ENCODE measurements at regions not wholly inside any gene's neighbourhood (a gene's known extent, or its start where the extent isn't known, plus 50 kb on each side); places are given as distances from the start of the nearest gene placed in this dataset.

DNA sequence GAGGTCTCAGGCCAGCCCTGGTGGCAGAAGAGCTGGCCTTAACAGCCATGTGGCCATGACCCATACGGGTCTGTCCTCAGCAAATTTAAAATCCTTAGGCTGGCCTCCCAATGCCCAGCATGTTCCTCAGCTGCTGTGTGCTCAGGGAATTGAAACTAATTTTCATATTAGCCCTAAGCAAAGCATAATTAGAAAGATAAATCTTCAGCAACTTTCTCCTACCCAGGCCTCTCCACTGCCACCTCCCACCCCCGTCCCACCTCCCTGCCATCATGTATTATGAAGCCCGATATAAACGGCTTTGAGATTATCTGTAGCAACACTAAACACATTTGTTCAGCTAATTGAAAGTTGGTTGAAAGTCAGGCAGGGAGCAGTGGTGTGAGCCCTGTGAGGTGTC, 178.8 kb upstream of the NTM start:
- DNase-seq, result no peak

DNA sequence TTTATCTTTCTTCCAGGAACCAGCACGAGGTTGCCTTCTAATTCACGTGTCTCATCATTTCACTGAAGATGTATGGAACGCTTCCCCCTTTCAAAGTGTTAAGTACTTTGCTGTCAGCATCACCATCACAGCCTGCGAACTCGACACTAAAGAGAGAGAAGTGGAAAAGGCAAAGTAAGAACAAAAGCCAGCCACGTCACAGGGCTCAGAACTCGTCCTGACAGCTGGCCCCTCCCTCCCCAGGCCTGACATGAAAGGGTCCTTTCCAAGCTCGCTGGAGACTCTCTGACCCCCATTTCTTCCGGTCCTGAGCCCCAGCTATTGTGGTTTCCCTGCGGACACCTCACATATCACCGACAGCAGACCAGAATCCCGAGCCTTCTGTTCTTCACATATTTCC, 177.8 kb upstream of the NTM start:
- no peak for DNase-seq

DNA sequence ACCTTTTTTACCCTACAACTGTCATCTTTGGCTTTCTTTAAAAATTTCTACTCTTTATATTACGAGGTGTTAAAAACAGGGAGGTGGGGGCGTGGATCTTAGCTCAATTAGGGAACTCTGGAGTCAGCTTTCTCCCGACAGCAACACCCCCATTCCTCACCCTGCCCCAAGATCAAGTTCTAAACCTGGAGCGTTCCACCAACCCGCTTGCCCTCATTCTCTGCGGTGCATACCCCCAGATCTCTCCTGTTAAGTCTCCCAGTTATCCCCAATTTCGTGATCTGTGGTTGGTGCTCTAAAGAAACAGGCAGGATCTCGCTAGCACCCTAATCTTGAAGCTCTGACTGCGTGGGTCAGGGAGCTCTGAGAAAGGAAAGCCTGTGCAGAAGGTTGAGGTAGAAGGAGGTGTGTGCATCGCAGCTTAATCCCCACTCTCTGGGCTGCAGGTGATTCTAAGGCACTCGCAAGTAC, 177.3 kb upstream of the NTM start:
- DNase-seq, result no peak

DNA sequence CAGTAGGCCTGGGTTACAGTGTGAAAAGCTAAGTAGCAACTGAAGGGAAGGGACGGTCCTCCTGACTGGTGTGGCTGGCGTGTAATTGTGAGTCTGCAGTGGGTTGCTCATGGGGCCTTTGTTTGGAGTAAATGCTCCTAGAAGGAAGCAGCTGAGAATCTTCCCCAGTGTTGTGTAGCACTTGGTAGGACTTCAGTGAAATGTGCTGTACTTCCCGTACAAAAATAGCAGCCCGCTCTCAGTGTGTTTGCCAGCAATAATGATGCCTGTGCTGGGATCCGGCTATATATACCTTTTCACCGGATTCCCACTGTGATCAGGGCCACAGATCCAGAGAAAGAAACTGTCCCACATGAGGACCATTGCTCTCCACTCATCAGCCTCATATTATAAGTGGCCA, 175.7 kb upstream of the NTM start:
- no peak for DNase-seq

DNA sequence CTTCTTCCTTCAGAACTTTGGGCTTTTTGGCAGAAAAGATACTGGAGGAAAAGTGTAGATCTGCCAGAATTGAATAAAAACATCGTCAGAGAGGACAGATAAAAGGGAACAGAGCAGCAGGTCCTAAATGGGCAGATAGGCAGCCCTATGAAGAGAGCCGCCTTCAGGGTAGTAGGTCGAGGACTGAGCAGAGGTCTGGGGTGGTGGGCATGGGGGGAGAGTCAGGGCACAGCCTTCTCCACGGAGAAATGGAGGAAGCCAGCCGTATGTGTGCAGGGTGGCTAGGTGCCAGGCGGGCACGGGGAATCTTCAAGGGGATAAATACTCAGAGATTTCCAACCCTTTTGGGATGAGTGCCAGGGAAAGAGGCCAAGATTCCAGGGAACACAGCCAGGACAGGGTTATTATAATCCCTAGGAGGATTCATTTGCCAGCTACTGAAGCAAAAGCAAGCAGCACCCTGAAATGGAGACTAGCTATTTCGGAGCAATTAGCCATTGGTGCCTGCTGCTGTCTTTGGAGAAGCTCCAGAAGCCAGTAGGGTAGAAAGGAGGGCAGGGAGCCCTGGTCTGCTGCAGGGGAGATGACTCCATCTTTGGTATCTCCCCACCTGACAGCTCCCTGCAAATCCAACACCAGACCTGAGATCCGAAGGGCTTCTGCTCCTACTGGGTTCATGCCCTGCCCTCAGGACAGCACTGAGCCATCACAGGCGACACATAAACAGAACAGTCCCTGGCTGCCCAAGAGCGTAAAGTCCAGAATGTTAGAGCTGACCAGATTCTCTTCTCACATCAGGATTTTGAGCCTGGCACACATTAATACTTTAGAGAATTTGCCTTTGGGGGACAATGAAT, 174.5 kb upstream of the NTM start:
- peak; percentile 60 to 67 for DNase-seq

DNA sequence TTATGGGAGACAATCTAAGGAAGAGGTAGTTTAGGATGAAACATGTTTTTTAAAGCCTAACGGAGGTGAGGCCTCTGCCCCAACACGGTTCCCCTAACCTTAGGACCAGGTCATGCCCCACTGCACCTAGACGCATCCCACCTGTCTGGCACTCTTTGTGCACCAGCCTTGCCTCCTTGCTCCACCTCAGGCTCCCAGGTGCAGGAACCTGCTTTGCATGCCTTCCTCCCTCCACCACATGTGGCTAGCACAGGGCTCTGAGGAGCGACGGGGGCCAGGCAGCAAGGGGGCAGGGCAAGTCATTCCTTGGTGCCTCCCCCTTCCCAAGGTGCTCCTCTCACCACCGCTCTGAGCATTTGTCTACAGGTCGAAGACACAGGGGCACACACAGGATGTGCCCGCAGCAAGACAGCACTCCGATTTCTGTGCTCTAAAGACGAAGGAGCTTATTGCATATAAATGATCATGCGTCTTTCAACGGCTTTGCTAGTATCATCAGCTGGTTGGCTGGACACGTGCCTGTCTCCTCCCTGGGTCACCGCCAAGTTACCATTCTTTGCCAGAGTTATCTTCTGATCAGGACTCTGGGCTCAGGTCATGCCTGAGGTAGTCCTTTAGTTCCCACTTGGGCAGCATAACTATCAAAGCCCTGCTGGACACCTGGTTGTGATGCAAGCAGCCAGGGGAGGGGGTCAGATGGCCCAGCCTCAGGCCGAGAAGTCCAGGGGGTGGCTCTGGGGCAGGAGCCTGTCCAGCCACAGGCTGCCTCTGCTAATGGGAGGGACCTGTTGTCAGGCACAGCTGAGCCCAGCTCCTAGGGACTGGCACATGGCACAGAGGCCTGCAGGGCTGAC, 172.0 kb upstream of the NTM start:
- DNase-seq, result no peak

DNA sequence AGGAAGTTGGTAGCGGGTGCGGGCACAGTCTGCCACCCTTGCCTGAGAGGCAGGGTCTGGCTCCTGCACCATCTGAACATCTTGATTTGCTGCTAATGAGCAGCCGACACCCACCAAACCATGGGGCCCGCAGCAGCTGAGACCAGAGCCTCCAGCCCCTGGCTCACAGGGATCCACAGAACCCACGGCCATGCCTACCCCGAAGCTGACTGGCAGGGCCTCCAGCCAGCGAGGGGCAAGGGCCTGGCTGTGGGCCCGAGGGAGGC, 171.5 kb upstream of the NTM start:
- no peak for DNase-seq

DNA sequence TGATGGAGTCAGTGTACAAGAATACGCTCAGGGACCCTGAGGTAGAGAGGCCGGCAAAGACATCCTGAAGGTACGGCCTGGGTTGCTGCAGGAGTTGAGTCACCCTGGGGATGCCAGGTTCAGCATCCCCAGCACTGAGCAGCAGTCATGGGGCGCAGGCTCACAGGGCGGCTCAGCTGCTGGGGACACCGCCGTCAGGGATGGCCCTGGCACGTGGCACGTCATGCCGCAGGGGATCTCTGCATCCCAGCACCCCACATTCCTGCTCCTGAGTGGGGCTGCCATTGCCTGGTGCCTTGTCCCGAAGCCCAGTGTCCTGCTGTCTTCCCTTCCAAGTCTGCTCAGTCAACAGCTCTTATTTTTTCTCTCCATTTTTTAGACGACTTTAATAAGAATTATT, 168.7 kb upstream of the NTM start:
- DNase-seq, result no peak

DNA sequence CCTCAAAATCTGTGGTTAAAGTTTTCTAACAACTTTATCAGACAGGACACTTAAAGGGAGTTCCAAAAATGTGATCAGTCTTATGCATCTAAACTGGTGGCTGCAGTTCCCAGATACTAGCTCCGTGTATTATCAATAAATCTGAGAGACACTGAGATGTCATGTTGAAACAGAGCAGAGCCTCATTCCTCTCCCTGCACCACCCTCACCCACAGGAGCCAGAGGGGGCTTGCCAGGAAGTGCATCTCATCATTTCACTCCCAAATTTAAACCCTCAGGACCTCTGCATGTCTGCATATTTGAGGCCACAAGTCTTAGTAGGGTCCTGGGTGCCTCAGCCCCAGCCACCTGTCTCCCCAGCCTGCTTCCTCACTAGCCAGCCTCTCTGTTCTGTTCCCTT, 167.4 kb upstream of the NTM start:
- DNase-seq, result no peak

DNA sequence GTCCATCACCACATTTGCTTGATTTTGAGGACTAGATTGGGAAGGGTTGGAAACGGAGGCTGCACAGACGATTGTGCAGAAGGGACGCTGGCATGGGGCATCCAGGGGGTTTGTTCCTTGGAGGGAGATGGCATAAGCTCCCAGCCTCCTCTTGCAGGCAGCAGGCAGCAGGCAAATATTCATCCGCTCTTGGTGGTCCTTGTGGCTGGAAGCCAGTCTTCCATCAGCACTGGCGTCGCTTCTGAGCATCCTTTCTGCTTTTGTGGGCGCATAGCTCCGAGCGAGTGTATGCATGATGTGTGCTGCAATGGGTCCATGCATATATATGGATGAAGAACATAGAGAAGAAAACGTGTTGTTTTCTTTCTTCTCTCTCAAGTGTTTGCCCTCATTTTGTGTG, 166.1 kb upstream of the NTM start:
- no peak for DNase-seq

DNA sequence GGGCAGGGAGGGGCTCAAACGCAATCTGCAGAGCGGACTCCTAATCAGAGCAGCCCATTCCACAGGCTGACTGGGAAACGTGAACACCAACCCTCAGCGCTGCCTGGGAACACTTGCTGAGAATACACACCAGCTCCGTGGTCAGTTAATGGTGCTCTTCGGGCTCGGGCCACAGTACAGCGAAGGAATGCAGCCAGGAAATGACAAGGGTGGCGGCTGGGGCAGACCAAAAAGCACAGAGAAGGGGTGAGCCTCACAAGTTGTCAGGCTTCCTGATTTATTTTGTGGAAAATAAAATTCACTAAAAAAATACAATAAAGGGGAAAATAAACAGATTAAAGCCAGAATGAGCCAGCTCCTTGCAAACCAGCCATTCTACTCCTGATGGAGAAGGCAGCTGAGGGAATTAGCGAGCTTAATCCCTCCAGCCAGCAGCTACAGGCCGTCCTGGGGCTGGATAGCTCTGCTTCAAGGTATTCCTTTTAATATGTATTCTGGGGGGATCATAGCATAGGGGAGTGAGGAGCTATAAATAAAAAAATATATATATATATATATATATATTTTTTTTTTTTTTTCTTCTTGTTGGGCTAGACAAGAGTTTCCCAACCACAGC, 165.5 kb upstream of the NTM start:
- no peak for DNase-seq

DNA sequence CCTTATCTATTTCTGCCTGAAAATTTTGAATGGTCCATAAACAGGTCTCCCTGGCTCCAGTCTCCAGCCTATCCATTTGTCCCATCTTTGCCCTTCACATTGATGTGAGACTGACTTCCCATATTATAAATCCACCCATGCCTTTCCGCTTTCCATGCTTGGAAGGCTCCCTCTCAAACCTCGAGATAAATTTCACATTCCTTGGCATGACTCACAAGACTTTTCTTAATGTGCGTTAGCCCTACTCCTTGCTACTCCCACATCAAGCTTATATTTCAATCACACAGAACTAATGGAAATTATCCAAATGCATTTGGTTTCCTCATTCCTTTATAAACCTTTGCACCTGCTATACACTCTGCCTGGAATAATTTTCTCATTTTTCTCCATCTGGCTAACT, 163.7 kb upstream of the NTM start:
- DNase-seq, result no peak

DNA sequence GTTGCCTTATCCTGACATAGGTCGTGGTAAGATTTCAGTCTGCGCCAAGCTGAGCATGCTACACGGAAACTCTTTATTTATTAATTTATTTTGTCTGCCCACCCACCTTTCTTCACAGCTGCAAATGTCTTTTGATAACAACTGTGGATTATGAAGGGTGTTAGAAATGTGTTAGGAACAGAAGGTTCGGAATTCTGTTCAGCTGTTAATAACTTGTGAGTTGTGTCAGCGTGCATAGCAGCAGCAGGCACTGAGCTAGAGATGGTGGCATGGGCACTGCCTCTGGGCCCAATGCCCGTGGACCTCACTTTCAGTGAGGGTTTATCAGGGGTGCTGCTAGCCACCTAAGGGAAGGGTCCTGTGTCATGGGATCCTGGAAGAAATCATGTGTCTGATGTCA, 162.5 kb upstream of the NTM start:
- no peak for DNase-seq

DNA sequence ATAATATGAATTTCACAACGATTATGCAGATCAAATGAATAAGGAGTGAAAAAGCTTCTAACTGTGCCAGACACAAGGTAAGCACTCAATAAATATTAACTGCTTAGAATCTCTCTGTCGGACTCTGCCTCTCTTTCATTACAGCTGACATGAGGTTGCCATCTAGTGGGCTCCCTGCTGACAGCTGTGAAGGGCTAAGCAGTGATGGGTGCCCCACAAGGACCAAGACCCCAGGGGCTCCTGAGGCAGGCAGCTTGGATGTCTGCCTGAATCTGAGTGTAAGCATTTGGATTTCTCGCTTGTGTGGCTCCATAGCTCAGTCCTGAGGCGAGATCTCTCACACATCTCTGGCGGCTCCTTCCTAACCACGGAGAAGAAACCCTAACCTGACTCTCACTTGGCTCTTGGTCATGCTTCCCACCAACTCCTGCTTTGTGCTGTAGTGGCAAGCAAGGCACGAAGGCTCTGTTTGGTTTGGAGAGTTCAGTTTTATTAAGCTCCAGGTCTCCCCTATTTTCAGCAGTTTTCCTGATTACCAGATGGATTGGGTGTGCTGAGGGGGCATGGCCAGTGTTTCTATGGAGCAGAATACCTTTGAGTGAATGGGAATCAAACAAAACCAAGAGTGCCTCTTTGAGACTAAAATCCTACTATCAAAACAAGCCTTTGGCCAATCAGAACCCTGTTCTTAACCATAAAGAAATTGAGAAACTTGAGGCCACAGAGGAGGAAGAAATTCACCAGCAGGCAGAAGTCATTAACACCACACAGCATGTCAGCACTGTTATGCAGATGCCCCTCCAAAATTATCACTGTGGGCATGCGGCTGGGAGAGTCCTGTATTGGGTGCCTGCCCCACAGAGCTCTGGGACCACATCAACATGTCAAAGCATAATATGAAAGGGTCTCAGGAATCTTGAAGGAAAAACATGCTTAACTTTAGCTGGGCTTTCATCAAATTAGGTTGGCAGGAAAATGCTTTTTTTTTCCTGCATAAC, 152.8 kb upstream of the NTM start:
- no peak for DNase-seq

DNA sequence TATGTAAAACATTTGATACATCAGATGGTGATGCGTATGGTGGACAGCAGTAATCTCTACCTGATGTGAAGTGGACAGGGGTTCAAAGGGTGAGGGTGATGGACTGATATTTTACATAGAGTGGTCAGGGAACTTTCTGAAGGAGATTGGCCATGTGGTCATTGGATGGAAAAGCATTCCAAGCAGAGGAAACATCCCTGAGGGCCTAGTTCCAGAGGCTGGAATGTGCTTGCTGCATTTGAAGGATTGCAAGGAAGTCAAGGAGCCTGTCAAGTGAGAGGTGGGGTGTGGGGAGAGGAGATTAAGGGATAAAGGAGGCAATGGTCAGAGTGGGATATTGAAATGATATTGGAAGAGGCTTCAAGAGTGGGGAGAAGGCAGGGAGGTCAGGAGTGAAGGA, 151.9 kb upstream of the NTM start:
- no peak for DNase-seq

DNA sequence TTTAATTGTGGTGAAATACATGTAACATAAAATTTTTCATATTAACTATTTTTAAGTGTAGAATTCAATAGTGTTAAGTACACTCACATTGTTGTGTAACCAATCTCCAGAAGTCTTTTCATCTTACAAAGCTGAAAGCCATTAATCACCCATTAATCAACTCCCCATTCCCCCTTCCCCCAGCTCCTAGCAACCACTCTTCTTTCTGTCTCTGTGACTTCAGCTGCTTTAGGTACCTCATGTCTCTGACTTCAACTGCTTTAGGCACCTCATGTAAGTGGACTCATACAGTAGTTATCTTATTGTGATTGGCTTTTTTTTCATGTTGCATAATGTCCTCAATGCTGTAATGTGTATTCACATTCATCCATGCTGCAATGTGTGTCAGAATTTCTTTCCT, 150.8 kb upstream of the NTM start:
- DNase-seq, result no peak

DNA sequence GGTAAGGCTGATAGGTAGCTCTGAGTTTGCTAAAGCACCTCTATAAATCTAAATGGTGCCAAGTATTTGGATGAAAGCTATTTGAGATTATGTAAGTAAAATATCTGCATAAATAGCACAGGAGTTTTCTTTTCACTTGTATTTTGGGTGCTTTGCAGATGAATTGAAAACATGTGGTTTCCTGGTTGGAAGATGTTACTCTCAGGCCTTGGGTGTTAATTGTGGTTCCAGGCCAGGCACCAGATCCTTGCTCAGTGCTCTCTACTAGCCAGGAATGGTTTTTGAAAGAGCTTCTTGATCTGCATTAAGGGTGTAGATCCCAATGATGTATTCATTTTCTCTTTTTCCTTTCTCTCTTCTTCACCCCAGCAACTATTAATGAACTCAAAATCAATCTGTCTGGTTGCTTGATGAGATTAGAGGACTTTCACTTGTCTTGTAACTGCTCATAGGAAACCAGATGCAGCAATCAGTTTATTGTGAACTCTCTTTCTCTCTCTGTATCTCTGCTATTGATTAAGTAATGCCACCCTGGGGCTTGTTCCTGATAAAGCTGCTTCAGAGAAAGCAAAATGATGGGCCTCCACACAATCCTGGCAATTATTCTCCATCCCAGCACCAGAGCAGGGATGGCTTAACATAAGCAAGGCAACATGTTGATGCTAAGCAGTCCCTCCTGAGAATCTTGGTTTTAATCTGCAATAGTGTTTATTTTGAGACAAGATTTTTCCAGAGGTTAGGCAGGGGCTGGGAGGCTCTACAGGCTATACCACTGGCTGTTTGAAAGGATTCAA, 147.0 kb upstream of the NTM start:
- no peak for DNase-seq

DNA sequence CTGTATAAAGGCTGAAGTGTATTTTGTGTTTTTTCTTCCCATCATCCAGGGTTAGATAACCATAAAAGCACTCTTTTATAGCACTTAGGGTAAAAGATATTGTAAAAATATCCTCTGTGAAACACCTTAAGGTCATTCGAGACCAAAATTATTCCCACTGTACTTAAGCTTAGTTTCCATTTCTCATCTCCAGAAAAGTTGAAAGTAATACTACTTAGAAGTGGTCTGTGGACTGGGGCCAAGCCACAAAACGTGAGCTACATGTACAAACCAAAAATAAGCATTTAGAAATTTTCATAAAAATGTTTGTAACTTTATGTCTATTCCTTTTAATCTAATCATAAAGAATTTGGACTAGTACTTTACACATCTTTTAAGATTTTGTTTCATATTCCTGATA, 142.0 kb upstream of the NTM start:
- no peak for DNase-seq

DNA sequence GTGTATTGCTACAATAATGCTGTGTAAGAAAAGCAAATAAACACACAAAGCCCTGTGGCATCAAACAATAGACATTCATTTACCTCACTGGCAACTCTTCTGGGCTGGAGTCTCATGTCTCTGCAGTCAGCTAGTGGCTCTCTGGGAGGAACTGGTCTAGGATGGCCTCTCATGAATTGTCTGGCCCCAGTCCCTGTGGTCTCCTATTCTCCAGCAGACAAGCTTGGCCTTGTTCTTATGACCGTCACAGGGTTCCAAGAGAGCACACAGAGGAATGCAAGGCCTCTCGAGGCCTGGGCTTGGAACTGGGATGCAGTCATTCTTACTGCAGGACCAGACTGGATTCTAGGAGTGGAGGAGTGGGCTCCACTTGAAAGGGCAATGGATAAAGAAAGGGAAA, 141.2 kb upstream of the NTM start:
- no peak for DNase-seq

DNA sequence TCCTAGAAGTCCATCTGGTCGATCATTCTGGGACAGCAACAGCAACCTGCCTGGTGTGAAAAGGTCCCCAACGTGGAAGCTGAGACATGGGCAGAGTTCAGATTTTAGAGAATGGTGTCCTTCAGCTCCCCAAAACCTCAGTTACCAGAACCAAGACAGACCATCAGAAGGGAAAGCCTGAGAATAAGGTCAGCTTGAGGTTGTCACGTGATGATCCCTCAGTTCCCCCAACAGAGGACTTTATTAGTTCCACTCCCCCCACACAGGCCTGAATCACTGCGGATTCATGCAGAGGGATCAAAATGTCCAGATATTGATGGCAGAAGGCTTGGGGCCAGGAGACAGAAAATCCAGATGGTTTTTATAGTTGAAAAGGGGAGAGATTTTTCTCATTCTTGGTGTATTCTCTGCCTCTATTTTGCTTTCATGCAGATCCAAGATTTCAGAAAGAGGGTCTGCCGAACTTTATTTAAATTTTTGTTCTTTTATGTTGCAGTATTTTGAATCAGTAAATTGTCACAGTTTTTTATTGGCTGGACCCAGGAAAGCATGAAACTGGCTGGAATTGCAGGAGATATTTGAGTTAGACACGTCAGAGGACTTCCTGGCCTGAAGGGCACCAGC, 139.0 kb upstream of the NTM start:
- no peak for DNase-seq

All from right lung (tissue), 2 donors.